ENCODE measurements at regions not wholly inside any gene's neighbourhood (a gene's known extent, or its start where the extent isn't known, plus 50 kb on each side); places are given as distances from the start of the nearest gene placed in this dataset.

GRCh38 chr18:77617694-77618093, 368.0 kb downstream of the GALR1 start:
- H3K36me3 ChIP-seq (replicated peaks in 1 of 2; ENCODE audit: control insufficient read depth in 1 of 2, insufficient read depth in 2 of 2, low read length in 2 of 2) = no peaks in the 10 kb centered on the region
- no peak overlapping the region for H3K9ac ChIP-seq (ENCODE audit: insufficient read depth, low read length, poor library complexity, severe bottlenecking)
- H3K79me2 ChIP-seq (ENCODE audit: insufficient read depth, low read length) = no peaks in the 10 kb centered on the region
- Mint-ChIP-seq H3K27me3 (ENCODE audit: low read depth in 3 of 3) (peaks cover 0 to 2% (median 0%) of the 10 kb centered on the region in 3 donors), H3K4me3 (no peak overlapping the region), H3K36me3 (no peaks in the 10 kb centered on the region), H3K9me3 (peaks cover 0 to 7% (median 2%) of the 10 kb centered on the region in 7 donors), H3K4me1 (no peaks in the 10 kb centered on the region), H3K27ac (no peak overlapping the region)
- TF ChIP-seq, protein P1, sequence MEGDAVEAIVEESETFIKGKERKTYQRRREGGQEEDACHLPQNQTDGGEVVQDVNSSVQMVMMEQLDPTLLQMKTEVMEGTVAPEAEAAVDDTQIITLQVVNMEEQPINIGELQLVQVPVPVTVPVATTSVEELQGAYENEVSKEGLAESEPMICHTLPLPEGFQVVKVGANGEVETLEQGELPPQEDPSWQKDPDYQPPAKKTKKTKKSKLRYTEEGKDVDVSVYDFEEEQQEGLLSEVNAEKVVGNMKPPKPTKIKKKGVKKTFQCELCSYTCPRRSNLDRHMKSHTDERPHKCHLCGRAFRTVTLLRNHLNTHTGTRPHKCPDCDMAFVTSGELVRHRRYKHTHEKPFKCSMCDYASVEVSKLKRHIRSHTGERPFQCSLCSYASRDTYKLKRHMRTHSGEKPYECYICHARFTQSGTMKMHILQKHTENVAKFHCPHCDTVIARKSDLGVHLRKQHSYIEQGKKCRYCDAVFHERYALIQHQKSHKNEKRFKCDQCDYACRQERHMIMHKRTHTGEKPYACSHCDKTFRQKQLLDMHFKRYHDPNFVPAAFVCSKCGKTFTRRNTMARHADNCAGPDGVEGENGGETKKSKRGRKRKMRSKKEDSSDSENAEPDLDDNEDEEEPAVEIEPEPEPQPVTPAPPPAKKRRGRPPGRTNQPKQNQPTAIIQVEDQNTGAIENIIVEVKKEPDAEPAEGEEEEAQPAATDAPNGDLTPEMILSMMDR (IDR thresholded peaks at IDR 0.05) = no peak
- no peak overlapping the region for H3K4me3 ChIP-seq (replicated peaks in 1 of 3; ENCODE audit: low read depth in 2 of 3, low read length in 3 of 3)
- H2AFZ ChIP-seq (ENCODE audit: insufficient read depth, low read depth, low read length, poor library complexity, severe bottlenecking) = no peak overlapping the region
- no peaks in the 10 kb centered on the region for H3K9me3 ChIP-seq (replicated peaks in 1 of 2; ENCODE audit: control insufficient read depth in 1 of 2, insufficient read depth in 1 of 2, low read length in 2 of 2)
- intact Hi-C loops (cut with micrococcal nuclease) = no loop called here
- H4K20me1 ChIP-seq (ENCODE audit: insufficient read depth, low read length) = no peaks in the 10 kb centered on the region
- 97% methylated on average over 3 of the region's 3 CpGs for WGBS (ENCODE audit: insufficient coverage)
- no peak for DNase-seq
- no peak overlapping the region for H3K27ac ChIP-seq (ENCODE audit: low read depth in 1 of 2, low read length in 2 of 2)
- no peaks in the 10 kb centered on the region for H3K27me3 ChIP-seq (ENCODE audit: control insufficient read depth in 2 of 2, insufficient read depth in 2 of 2, low read length in 2 of 2)
- no peak overlapping the region for H3K4me2 ChIP-seq (replicated peaks; ENCODE audit: extremely low read depth, low read length, poor library complexity, severe bottlenecking)
- H3K4me1 ChIP-seq (ENCODE audit: control insufficient read depth in 1 of 2, insufficient read depth in 2 of 2, low read length in 2 of 2) = no peaks in the 10 kb centered on the region

DNA sequence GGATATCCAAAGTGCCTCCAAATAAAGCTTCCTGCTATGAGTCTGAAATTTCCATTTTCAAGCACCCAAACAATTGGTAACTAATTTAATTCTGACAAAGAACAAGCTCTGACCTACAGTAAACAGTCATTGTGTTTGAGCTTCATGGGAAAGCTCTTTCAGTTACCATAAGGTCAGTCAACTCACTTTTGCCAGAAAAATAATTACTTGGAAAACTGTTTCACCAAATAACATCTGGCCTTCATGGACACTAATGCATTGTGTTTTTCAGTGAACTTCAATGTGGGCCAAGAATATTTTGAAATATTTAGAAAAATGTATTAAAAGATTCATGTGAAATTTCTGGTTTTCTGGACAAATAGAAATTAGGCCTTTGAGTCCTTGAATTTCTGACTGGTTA, 369.9 kb downstream of the GALR1 start:
- Histone ChIP-seq H4K20me1 (ENCODE audit: insufficient read depth, low read length) (no peaks in the 10 kb centered on the region), H3K36me3 (replicated peaks in 1 of 2; ENCODE audit: control insufficient read depth in 1 of 2, insufficient read depth in 2 of 2, low read length in 2 of 2) (no peaks in the 10 kb centered on the region), H3K4me3 (replicated peaks in 1 of 3; ENCODE audit: low read depth in 2 of 3, low read length in 3 of 3) (no peak overlapping the region), H3K9me3 (replicated peaks in 1 of 2; ENCODE audit: control insufficient read depth in 1 of 2, insufficient read depth in 1 of 2, low read length in 2 of 2) (no peaks in the 10 kb centered on the region), H3K27ac (ENCODE audit: low read depth in 1 of 2, low read length in 2 of 2) (no peak overlapping the region), H3K4me1 (ENCODE audit: control insufficient read depth in 1 of 2, insufficient read depth in 2 of 2, low read length in 2 of 2) (no peaks in the 10 kb centered on the region), H3K27me3 (ENCODE audit: control insufficient read depth in 2 of 2, insufficient read depth in 2 of 2, low read length in 2 of 2) (no peaks in the 10 kb centered on the region), H3K9ac (ENCODE audit: insufficient read depth, low read length, poor library complexity, severe bottlenecking) (no peak overlapping the region), H3K4me2 (replicated peaks; ENCODE audit: extremely low read depth, low read length, poor library complexity, severe bottlenecking) (no peak overlapping the region), H3K79me2 (ENCODE audit: insufficient read depth, low read length) (no peaks in the 10 kb centered on the region), H2AFZ (ENCODE audit: insufficient read depth, low read depth, low read length, poor library complexity, severe bottlenecking) (no peak overlapping the region)
- Mint-ChIP-seq H3K9me3 (peaks cover 0 to 9% (median 4%) of the 10 kb centered on the region in 7 donors), H3K4me1 (no peaks in the 10 kb centered on the region), H3K27ac (no peak overlapping the region), H3K4me3 (no peak overlapping the region), H3K27me3 (ENCODE audit: low read depth in 3 of 3) (peaks cover 0 to 2% (median 0%) of the 10 kb centered on the region in 3 donors), H3K36me3 (no peaks in the 10 kb centered on the region)
- TF ChIP-seq, protein P1 (IDR thresholded peaks at IDR 0.05) = no peak
- DNase-seq = no peak
- intact Hi-C loops (cut with micrococcal nuclease) = no loop called here
